NCI-H1436 treated with DMSO at 0.1 percent for 48 hours (cell line): ENCODE measurements at regions not wholly inside any gene's neighbourhood (a gene's known extent, or its start where the extent isn't known, plus 50 kb on each side); places are given as distances from the start of the nearest gene placed in this dataset.
"Not testable (repeated sequence)": the region's sequence is repeated elsewhere in the genome, so short reads cannot be mapped to it uniquely, and the experiment has no call there.

Experiments used
- DNase-seq: peaks from one replicate; lab custom pipeline; 2025; lab: John Stamatoyannopoulos, UW

GRCh38 chr3:18625085-18625484 is 199.9 kb upstream of the SATB1 start:
- no peak for DNase-seq

GRCh38 chr3:18623220-18623619 is 198.1 kb upstream of the SATB1 start:
- no peak for DNase-seq

- DNase-seq: no peak
Measured at GRCh38 chr3:18618723-18619122, 193.6 kb upstream of the SATB1 start.

GRCh38 chr3:18611991-18612390 is 186.9 kb upstream of the SATB1 start:
- no peak for DNase-seq

GRCh38 chr3:18609187-18609586 is 184.0 kb upstream of the SATB1 start:
- no peak for DNase-seq

GRCh38 chr3:18597919-18598318 is 172.8 kb upstream of the SATB1 start:
- DNase-seq: no peak

GRCh38 chr3:18593231-18593630 is 168.1 kb upstream of the SATB1 start:
- DNase-seq: no peak

- DNase-seq: no peak
Measured at GRCh38 chr3:18591120-18591519, 166.0 kb upstream of the SATB1 start.

GRCh38 chr3:18586076-18586475 is 160.9 kb upstream of the SATB1 start:
- no peak for DNase-seq

GRCh38 chr3:18585004-18585968 is 160.1 kb upstream of the SATB1 start:
- DNase-seq: no peak

- DNase-seq: no peak
Measured at GRCh38 chr3:18580268-18580667, 155.1 kb upstream of the SATB1 start.

GRCh38 chr3:18579661-18580060 is 154.5 kb upstream of the SATB1 start:
- DNase-seq: no peak

- no peak for DNase-seq
Measured at GRCh38 chr3:18575573-18575972, 150.4 kb upstream of the SATB1 start.

- DNase-seq: no peak
Measured at GRCh38 chr3:18572809-18573208, 147.7 kb upstream of the SATB1 start.

GRCh38 chr3:18567293-18567692 is 142.2 kb upstream of the SATB1 start:
- no peak for DNase-seq

- no peak for DNase-seq
Measured at GRCh38 chr3:18562364-18563154, 137.4 kb upstream of the SATB1 start.

GRCh38 chr3:18559331-18559842 is 134.2 kb upstream of the SATB1 start:
- peak; percentile 16 for DNase-seq

- DNase-seq: no peak
Measured at GRCh38 chr3:18558507-18558906, 133.4 kb upstream of the SATB1 start.

GRCh38 chr3:18557216-18557615 is 132.1 kb upstream of the SATB1 start:
- DNase-seq: no peak

GRCh38 chr3:18556503-18557135 is 131.5 kb upstream of the SATB1 start:
- DNase-seq: no peak

- no peak for DNase-seq
Measured at GRCh38 chr3:18556001-18556408, 130.9 kb upstream of the SATB1 start.

GRCh38 chr3:18552579-18553105 is 127.5 kb upstream of the SATB1 start:
- not testable (repeated sequence) for DNase-seq
